GM11168 (cell line): ENCODE measurements at regions not wholly inside any gene's neighbourhood (a gene's known extent, or its start where the extent isn't known, plus 50 kb on each side); places are given as distances from the start of the nearest gene placed in this dataset.

ENCODE experiments used
- in situ Hi-C: fragments of 300-500 bp; cut with MboI; formaldehyde crosslinking; loops from one replicate; pipeline ENCODE4 v1.12.0; 2022; ENCODE audit warnings: low sequenced_read_pairs; ENCODE audit not compliant: unreplicated experiment

DNA sequence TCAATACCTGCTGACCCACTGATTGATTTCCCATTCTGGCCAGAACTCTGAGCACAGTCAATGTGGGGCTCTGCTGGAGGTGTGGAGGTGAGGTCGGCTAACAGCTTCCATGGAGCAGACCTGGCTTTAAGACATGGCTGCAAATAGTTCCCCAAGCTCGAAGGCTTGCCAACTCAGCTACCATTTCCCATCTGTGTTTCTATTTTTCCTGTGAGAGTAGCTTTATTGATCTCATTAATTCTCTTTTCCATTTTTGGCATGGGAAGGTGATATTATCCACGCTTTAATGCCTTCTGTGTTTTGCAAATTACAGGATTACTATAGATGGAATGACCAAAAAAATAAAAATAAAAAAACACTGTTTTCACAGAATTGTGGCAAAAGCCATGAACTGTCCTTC is 151.6 kb upstream of the XYLT1 start:
- in situ Hi-C loops: no loop called here

DNA sequence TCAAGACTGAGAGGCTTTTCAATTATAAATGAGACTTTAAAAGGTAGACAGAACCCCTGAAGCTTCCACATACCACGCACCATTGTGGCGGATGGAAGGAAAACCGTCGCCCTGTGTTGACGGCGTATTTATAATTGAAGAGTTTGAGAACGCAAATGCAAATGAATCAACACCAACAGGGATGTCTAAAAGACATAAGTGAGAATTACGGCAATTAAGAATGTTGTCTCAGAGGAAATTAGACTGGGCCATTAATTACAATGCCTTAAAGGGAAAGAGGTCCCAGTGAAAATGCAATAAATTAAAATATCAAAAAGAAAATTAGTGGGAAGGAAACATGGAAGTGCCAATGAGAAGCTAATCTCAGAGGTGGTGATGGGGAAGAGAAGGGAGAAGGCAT is 148.5 kb upstream of the XYLT1 start:
- in situ Hi-C loops: no loop called here

DNA sequence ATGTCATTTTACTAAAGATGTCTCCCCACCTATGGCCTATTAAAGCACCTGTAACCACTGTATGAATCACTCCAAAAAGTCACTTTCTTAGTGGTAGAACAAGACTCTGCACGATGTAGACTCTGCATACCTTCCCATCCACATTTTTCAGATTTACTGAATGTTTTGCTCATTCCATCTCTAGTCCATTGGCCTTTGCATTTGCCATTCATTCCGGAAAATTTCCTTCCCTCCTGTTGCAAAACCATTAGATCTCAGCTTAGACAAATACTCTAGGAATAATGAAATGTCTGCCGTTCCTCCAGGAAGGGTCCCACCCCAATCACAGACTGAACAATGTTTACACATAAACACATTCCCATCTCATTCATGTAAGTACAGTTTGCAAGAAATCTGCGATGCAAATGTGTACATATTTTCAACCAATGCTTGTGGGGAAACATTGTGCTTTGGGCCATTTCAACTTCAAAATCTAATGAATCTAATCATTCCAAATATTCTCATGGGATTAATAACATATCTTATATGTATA is 146.3 kb upstream of the XYLT1 start:
- in situ Hi-C loops: no loop called here

DNA sequence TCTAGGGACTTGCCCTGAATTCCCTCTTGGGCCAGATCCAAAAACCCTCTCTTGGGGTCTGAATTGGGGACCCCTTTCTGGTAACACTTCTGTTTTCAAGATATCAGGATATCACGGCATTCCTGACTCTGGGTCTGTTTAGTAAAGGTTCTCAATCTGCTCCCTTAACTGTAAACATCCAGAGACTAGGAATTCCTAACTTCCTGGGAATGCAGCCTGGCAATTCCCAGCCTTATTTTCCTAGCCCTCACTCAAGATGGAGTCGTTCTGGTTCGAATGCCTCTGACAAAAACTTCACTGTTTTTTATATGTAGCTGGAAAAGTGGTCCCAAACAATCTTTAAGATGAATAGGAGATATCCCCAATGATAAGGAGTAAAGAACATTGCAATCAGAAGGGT is 141.6 kb upstream of the XYLT1 start:
- in situ Hi-C loops: no loop called here

DNA sequence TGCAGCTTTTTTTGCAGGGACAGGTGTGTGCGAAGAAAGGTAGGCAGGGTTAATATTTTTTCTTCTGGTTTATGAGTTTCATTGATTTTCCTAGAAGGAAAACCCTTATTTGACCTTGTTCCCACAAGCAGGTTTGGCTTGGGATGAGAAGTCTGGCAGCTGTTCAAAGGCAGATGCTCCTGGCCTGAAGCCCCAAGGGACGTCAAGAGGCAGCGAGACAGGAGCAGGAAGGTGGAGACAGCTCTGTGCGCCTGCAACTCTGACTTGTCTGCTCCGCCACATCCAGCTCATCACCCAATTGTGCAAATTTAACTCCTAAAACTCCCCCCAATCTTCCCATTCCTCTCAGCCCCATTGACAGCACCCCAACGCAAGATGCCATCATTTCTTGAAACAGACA is 136.8 kb upstream of the XYLT1 start:
- in situ Hi-C loops: no loop called here

- in situ Hi-C loops: no loop called here
Measured at GRCh38 chr16:17607075-17607509, 136.3 kb upstream of the XYLT1 start.

- in situ Hi-C loops: no loop called here
Measured at GRCh38 chr16:17606460-17606859, 135.7 kb upstream of the XYLT1 start.

GRCh38 chr16:17605784-17606183 is 135.0 kb upstream of the XYLT1 start:
- in situ Hi-C loops: no loop called here

DNA sequence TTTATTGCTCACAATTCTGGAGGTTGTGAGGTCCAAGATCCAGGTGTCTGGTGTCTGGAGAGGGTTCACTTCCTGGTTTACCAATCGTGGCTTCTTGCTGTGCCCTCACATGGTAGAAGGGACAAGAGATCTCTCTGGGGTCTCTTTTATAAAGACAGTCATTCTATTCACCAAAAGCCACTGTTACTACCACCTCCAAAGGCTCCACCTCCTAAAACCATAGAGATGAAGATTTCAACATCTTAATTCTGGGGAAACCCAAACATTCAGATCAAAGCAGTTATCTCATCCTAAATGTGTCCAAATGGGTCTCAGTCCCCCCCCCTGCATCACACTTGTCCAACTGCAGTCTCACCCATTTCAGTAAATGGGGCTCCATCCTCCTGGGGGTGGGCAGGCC is 132.9 kb upstream of the XYLT1 start:
- in situ Hi-C loops: no loop called here

- in situ Hi-C loops: no loop called here
Measured at GRCh38 chr16:17602678-17603077, 131.9 kb upstream of the XYLT1 start.

DNA sequence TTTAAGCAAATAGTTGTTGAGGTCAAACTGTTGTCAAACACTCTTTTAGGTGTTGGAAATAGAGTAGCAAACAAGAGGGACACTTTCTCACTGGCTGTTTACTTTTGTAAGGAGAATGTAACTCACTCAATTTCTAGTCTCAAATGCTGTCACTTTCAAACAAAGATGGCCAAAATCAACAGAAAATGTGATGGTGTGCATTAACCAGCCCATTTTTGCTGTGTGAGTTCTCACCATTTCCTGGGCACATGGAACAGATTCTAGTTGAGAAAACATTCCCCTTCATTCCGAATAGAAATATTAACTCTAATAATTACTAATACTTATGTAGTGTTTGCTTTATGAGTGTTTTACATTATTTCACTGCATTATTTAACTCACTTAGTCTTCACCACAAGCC is 128.2 kb upstream of the XYLT1 start:
- in situ Hi-C loops: no loop called here

DNA sequence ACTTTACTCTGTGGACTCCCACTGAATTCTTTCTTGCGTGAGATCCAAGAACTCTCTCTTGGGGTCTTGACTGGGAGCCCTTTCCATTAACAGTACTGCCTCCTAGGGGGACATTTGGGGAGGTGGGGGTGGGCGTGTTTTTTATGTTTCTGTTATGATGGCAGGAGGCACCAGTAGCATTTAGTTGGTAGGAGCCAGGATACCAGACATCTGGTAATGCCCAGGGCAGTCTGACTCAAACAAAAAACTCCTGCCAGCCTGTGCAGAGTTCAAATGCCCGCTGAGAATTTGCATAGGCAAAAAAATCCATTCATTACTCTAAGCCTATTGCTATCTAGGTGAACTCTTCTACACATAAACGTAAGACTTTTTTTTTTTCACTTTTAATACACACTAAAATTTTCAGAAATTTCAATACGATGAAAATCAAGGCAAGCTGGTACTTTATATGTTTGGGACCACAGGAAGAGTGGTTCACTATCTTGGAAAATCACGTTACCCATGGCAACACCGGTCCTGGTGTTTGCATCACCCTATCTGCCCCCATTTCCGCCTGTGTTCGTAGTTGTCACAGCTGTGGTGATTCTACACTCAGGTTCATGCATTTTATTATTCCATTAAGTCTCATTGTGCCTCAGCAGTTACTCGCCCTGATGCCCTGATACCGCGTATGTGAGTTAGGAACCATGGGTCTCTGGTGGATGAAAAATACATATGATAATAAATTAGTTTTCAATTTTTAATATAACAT is 121.1 kb upstream of the XYLT1 start:
- in situ Hi-C loops: no loop called here

DNA sequence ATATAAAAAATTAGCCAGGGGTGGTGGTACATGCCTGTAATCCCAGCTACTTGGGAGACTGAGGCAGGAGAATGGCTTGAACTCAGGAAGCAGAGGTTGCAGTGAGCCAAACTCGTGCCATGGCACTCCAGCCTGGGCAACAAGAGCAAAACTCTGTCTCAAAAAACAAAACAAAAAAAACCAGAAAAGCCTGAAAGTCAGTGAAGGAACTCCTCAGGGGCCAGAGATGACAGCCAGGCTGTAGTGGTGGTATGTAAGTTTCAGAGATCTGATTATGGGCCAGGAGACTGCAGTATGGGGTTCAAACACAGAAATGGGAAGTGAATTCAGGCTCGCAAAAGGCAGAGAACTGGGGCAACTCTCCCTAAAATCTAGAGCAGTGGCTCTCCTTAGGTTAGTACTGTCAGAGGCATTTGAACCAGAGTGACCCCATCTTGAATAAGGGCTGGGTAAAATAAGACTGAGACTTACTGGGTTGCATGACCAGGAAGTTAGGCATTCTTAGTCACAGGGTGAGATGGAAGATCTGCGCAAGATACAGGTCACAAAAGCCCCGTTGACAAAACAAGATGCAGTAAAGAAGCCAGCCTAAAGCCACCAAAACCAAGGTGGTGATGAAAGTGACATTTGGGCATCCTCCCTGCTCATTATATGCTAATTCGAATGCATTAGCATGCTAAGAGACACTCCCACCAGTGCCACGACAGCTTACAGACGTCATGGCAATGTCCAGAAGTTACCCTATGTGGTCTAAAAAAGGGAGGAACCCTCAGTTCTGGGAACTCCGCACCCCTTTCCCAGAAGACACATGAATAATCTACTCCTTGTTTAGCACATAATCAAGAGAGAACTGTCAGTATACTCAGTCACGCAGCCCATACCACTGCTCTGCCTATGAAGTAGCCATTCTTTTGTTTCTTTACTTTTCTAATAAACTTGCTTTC is 120.2 kb upstream of the XYLT1 start:
- in situ Hi-C loops: no loop called here

- in situ Hi-C loops: no loop called here
Measured at GRCh38 chr16:17589898-17590297, 119.1 kb upstream of the XYLT1 start.

- in situ Hi-C loops: no loop called here
Measured at GRCh38 chr16:17585449-17586074, 114.8 kb upstream of the XYLT1 start.

- in situ Hi-C loops: no loop called here
Measured at GRCh38 chr16:17578981-17579874, 108.5 kb upstream of the XYLT1 start.

- in situ Hi-C loops: no loop called here
Measured at GRCh38 chr16:17574256-17574655, 103.5 kb upstream of the XYLT1 start.

GRCh38 chr16:17572145-17572544 is 101.4 kb upstream of the XYLT1 start:
- in situ Hi-C loops: no loop called here

- in situ Hi-C loops: no loop called here
Measured at GRCh38 chr16:17571499-17572093, 100.8 kb upstream of the XYLT1 start.
